ENCODE measurements at regions not wholly inside any gene's neighbourhood (a gene's known extent, or its start where the extent isn't known, plus 50 kb on each side); places are given as distances from the start of the nearest gene placed in this dataset.
"Not testable (repeated sequence)": the region's sequence is repeated elsewhere in the genome, so short reads cannot be mapped to it uniquely, and the experiment has no call there.

DNA sequence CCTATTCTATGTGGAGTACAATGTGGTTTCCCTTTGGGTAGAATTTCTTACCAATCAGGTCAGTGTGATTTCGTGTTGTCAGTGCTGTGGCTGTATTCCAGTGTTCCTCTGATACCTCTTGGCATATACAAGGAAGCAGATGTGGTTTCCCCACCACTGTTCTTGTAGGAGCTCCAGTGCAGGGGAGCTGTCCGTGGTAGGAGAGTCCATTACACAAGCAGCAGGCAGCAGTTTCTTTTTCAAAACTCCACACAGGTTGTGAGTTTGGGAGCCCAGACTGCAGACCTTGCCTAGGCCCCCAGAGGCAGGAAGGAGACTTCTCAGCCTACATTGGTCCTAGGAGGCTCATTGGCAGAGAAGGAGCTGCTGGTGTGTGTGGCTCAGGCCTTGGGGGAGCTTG lies 452.8 kb downstream of the AACS start:
- DNase-seq = no peak

DNA sequence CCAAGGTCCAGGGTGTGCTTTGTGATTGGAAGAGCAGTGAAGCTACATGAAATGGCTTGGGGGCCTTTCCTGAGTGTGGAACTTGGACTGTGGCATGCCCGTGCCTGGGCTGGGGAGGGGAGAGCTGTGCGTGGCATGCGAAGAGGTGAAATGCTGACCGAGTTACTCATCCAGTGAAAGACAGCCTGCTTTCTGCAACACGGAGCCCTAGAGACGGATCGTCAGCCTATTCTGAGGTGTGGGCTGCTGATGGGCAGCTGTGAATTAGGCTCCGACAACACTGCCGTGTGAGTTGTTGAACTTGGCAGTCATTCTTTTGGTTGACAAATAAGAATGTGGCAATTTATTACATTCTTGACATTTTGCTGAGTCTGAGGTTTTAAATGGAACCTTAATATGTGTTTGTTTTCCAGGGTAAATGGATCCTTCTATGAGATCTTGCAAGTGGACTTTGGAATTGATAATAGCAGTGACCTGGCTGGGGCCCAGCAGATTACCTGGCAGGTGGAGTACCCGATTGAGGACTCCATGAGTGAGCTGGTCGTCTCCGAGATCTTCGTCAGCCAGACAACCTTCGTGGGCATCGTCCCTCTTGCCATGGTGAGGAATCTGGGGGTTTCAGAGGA lies 453.9 kb downstream of the AACS start:
- no peak for DNase-seq

DNA sequence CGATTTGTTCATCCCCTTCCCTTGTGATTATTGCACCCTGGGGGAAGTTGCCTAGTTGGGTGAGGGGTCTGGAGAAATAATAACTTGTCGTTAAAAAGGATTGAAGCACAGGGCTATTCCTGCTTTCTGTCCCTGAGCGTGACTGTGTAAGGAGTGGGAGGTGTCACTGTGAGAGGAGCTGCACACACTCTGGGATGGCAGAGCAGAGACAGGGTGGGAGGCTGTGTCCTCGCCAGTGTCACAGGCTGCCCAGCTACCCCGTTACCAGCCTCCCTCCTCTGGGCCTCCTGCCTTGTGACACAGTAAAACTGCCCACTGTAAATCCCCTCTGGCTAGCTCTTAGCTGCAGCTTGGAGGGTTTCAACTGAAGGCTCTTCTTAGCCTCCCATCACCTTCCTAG lies 460.6 kb downstream of the AACS start:
- DNase-seq = no peak

GRCh38 chr12:125528281-125528680 lies 463.0 kb downstream of the AACS start:
- DNase-seq = no peak

DNA sequence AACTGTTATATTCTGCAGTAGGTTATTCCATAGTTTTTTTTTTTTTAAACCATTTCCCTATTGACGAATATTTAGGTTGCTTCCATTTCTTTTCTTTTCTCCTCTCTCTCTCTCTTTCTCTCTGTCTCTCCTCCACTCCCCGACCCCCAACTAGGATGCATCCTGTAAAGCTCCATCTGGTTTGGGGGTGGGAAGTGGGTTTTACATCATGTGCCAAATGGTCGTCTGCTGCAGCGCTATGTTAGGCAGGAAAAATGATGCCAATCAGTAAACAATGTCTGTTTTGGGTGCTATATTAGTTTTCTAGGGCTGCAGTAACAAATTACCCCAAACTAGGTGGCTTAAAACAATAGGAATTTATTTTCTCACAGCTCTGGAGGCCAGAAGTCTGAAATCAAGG lies 465.0 kb downstream of the AACS start:
- DNase-seq = no peak

DNA sequence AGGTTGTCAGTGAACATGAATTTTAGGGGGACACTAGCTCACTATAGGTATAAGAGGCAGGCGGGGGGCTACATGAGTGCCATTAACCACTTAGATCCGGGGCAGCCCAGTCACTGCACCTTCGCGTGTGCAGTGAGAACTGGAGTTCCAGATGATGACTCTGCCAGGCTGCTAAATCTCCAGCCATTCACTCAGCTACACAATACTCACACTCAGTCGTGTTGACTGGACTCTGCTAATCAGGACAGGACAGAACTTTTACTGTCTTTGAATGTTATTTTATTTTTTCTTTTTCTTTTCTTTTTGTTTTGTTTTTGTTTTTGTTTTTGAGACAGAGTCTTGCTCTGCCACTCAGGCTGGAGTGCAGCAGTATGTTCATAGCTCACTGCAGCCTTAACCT lies 465.6 kb downstream of the AACS start:
- DNase-seq = no peak

DNA sequence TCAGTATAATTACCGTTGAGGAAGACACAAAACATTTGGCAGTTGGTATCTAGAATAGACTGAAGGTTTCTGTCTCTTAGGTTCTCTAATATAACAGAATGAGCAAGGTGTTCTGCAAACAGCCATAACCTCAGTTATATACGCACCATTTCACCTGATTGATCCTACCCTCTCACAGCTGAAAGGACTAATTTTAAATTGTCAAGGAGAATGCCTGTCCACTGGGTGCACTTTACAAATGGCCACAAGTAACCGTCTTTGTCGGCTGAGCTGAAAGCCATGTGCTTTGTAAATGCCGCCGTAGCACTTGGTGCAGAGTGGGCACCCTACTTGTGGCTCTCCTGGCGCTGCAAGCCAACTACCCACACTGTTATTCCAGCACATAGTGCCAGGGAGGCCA lies 466.3 kb downstream of the AACS start:
- no peak for DNase-seq

- DNase-seq = no peak
These were observed 468.3 kb downstream of the AACS start for GRCh38 chr12:125533434-125534029.

DNA sequence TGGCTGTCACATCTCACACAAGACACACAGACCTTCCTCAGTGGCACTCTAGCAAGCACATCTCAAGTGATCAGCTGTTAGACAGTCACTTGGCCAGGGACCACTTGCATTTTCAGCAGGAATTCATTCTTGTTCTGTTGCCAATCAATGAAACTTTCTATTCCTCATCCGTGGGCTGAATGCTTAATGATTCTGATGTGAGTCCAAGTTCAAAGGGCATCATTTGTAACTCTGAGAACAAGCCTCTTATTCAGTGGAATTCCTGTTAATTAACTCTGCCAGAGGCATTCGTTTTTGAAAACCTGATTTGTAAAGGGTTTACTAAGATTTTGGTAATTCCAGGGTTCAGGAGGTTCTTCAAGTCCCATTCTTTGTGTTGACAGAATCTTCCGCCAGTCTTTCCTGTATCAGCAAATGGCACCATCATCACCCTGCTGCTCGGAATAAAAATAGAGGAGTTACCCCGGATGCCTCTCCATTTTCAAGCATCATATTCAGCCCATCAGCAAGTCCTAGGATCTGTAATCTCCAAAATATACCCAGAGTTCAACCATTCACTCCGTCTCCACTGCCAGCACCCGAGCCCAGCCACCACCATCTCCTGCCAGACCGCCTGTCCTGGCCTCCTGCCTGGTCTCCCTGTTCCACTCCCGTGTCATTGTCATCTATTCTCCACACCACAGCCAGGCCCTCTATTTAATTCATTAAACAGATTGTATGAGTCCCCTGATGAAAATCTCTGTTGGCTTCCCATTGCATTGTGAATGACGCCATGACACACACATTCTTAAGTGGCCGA lies 473.4 kb downstream of the AACS start:
- no peak for DNase-seq

DNA sequence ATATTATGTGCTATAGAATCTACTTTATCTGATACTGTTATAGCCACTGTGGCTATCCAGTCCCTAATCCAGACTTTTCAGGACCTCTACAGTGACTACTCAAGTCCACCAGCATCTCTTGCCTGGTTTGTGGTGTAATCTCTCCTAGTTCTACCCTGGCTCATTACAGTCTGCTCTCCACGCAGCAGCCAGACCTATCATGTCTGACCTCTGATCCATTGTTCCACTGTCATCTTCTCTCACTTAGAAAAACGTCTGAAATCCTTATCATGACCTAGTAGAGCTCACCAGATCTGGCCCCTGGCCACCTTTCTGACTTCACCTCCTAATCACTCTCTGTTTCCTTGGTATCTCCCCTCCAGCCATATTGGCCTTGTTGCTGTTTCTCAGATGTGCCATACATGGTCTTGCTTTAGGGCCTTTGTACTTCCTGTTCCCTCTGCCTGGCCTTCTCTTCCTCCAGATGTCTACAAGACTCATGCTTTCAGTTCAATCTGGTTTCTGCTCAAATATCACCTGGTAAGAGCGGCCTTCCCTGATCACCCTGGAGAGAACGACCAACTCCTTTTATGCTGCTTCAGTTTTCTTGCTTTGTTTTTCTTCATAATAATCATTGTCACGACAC lies 475.5 kb downstream of the AACS start:
- no peak for DNase-seq

GRCh38 chr12:125544960-125545359 lies 479.7 kb downstream of the AACS start:
- no peak for DNase-seq

GRCh38 chr12:125549171-125549570 lies 483.9 kb downstream of the AACS start:
- DNase-seq = no peak

- no peak for DNase-seq
These were observed 484.6 kb downstream of the AACS start for GRCh38 chr12:125549836-125550235.

- DNase-seq = no peak
These were observed 487.1 kb downstream of the AACS start for GRCh38 chr12:125552295-125552694.

DNA sequence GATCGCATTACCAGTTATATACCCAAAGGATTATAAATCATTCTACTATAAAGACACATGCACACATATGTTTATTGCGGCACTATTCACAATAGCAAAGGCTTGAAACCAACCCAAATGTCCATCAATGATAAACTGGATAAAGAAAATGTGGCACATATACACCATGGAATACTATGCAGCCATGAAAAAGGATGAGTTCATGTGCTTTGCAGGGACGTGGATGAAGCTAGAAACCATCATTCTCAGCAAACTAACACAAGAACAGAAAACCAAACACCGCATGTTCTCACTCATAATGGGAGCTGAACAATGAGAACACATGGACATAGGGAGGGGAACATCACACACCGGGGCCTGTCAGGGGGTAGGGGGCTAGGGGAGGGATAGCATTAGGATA lies 495.8 kb downstream of the AACS start:
- DNase-seq = not testable (repeated sequence)

DNA sequence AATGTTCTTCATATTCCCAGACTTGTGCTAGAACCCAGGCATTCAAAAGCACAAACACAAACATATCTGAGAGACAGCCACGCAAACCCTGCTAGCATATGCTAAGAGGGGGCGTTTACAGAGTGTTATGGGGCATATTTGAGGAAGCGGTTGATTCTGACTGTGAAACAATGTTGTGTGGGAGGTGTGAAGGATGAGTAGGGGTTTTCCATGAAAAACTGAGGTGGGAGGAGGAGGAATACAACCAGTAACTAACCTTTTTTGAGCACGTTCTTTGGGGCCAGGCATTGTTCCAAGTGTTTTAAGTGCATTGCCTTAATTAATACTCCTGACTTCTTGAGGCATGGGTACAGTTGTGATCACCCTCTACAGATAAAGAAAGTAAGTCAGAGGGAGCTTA lies 499.5 kb downstream of the AACS start:
- no peak for DNase-seq

DNA sequence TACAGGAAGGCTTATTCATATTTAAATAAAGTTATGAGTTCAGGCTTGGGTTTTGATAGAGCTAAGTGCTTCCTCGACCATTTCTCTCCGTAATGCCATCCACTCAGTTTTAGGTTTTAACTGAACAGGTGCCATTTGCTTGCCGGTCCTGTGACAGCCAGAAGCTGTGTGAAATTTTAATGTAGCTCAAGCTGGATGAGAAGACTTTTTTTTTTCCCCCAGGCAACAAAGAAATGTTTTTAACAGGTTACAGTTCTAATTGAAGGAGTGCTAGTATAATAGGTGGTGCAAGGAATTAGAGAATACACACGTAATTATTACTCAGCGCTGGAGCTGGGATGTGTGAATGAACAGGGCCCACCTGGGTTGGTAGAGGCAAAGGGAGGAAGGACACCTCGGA lies 502.3 kb downstream of the AACS start:
- no peak for DNase-seq

GRCh38 chr12:125568306-125568705 lies 503.1 kb downstream of the AACS start:
- no peak for DNase-seq

DNA sequence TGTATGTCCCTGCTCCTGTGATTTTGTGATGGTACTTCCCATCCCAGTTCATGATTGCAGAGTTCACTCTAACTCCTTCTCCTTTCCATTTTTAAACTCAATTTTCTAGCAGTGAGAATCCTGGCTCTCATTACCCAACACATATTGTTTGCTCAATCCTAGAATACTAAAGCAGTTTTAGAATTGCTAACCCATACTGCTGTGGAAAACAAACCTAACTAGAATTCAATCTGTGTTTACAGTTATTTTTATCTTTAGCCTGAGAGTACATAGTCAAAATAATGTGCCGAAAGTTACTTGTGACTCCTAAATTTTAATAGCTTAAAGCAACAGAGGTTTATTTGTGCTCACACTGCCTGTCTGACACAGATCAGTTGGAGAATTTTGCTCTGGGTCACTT lies 508.0 kb downstream of the AACS start:
- DNase-seq = no peak

GRCh38 chr12:125577334-125577733 lies 512.1 kb downstream of the AACS start:
- no peak for DNase-seq

DNA sequence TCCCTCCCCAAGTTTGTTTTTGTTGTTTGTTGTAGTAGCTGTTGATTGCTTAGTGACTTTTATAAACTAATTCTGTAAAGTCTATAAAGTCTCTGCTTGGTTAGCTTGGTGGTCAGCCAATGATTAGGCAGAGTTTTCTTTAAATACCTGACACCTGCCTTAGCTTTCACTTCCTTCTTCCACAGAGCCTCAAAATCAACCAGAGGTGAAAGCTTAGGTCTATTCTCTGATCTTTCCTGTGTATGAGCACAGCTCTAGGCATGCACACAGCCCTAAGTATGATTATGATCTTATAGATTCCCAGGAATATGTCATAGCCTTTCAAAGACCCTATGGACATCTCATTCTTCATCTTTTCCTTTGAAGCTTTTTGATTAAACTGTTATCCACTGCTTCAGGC lies 514.7 kb downstream of the AACS start:
- no peak for DNase-seq

- DNase-seq = no peak
These were observed 517.8 kb downstream of the AACS start for GRCh38 chr12:125583071-125583470.

DNA sequence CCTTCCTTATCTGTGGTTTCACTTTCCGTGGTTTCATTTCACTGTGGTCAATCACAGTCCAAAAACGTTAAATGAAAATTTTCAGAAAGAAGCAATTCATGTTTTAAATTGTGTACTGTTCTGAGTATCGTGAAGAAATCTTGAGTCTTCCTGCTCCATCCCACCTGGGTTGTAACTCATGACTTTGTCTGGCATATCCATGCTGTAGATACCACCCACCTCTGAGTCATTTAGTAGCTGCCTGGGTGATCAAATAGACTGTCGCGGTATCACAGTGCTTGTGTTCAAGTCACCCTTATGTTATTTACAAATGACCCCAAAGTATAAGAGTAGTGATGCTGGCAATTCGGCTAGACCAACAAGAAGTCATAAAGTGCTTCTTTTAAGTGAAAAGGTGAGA lies 521.2 kb downstream of the AACS start:
- no peak for DNase-seq

DNA sequence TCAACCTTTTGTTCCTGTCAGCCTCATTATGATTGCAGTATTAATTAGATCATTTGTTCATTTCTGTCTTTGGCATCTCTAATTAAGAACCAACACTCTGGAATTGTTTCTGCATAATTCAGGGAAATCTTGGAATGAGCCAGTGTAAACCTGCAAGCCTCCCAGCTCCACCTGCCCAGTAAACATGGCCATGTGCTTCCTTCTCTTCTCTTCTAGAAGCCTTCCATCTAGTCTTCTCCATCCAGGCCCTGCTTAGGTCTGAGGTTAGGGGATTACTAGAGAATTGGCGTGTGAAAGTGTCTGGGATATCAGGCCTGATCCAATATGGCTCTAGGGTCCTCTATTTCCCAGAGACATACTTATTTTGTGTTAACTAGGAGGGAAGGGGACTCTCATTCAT lies 528.0 kb downstream of the AACS start:
- no peak for DNase-seq

All from CD4-positive, alpha-beta T cell treated with Interleukin-4 for 1 hour (primary cell).